ENCODE measurements at regions not wholly inside any gene's neighbourhood (a gene's known extent, or its start where the extent isn't known, plus 50 kb on each side); places are given as distances from the start of the nearest gene placed in this dataset.

GRCh38 chr22:49237703-49238102 is 590.0 kb downstream of the BRD1 start:
- H3K27ac ChIP-seq (ENCODE audit: low read length), result no peak overlapping the region
- CTCF ChIA-PET, result no interaction called here
- no peaks in the 10 kb centered on the region for H3K36me3 ChIP-seq (ENCODE audit: control insufficient read depth, insufficient read depth, low read length)
- DNase-seq (ENCODE audit: low read depth, low spot score), result no peak
- BruUV-seq (replicated peaks), result no TSS peak
- POLR2A ChIA-PET, result no interaction called here
- H3K4me3 ChIP-seq (ENCODE audit: low read depth in 2 of 2, low read length in 2 of 2), result no peak overlapping the region
- intact Hi-C loops (cut with micrococcal nuclease; ENCODE audit: unreplicated experiment) (no loop called here), in situ Hi-C loops (cut with HindIII; ENCODE audit: low pct_unique_long_range_greater_than_20kb, low sequenced_read_pairs) (no loop called here)
- no peaks in the 10 kb centered on the region for H3K27me3 ChIP-seq (ENCODE audit: control insufficient read depth, insufficient read depth, low read length)
- TF ChIP-seq POLR2AphosphoS5 (IDR thresholded peaks at IDR 0.05; ENCODE audit: low read depth, low read length) (no peak), TCF7L2 (IDR thresholded peaks at IDR 0.05; ENCODE audit: low read depth, low read length) (no peak), REST (IDR thresholded peaks at IDR 0.05; ENCODE audit: insufficient read depth in 1 of 2, low read depth in 2 of 2, low read length in 1 of 2) (no peak), SIN3A (IDR thresholded peaks at IDR 0.05; ENCODE audit: borderline replicate concordance, insufficient read depth, low read depth, low read length) (no peak), CTCF (IDR thresholded peaks at IDR 0.05) (no peak)
- no peaks in the 10 kb centered on the region for H3K9me3 ChIP-seq (ENCODE audit: control insufficient read depth, insufficient read depth, low read depth, low read length)
- ATAC-seq, result no peak
- H3K4me1 ChIP-seq (ENCODE audit: control insufficient read depth, insufficient read depth, low read length), result no peaks in the 10 kb centered on the region

DNA sequence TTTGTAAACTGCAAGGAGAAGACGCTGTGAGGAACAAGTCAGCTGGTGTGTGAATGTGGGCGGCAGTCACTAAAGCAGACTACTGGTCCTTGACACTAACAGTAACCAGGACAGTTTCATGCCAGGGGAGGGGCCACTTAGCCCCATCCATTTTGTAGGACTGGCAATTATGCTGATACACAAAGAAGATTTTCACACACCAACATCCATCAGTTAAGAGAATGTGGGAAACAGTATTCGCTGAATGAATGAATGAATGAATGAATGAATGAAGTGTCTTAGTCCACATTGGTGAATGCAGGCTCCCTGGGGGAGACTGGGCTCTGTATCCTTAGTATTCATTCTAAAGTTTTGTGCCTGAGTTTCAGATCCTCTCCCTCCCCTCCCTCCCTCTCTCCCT is 590.4 kb downstream of the BRD1 start:
- no TSS peak for BruUV-seq (replicated peaks)
- Histone ChIP-seq H3K9me3 (ENCODE audit: control insufficient read depth, insufficient read depth, low read depth, low read length) (no peaks in the 10 kb centered on the region), H3K4me1 (ENCODE audit: control insufficient read depth, insufficient read depth, low read length) (no peaks in the 10 kb centered on the region), H3K27ac (ENCODE audit: low read length) (no peak overlapping the region), H3K4me3 (ENCODE audit: low read depth in 2 of 2, low read length in 2 of 2) (no peak overlapping the region), H3K27me3 (ENCODE audit: control insufficient read depth, insufficient read depth, low read length) (no peaks in the 10 kb centered on the region), H3K36me3 (ENCODE audit: control insufficient read depth, insufficient read depth, low read length) (no peaks in the 10 kb centered on the region)
- in situ Hi-C loops (cut with HindIII; ENCODE audit: low pct_unique_long_range_greater_than_20kb, low sequenced_read_pairs), result no loop called here
- ChIA-PET CTCF (no interaction called here), POLR2A (no interaction called here)
- no peak for TF ChIP-seq REST (IDR thresholded peaks at IDR 0.05; ENCODE audit: insufficient read depth in 1 of 2, low read depth in 2 of 2, low read length in 1 of 2)
- TF ChIP-seq CTCF (IDR thresholded peaks at IDR 0.05), result no peak
- TF ChIP-seq SIN3A (IDR thresholded peaks at IDR 0.05; ENCODE audit: borderline replicate concordance, insufficient read depth, low read depth, low read length), result no peak
- TF ChIP-seq TCF7L2 (IDR thresholded peaks at IDR 0.05; ENCODE audit: low read depth, low read length), result no peak
- TF ChIP-seq POLR2AphosphoS5 (IDR thresholded peaks at IDR 0.05; ENCODE audit: low read depth, low read length), result no peak
- DNase-seq (ENCODE audit: low read depth, low spot score), result no peak
- intact Hi-C loops (cut with micrococcal nuclease; ENCODE audit: unreplicated experiment), result no loop called here
- no peak for ATAC-seq

All from Panc1 (cell line).